Uterus (tissue), 3 donors: ENCODE measurements at regions not wholly inside any gene's neighbourhood (a gene's known extent, or its start where the extent isn't known, plus 50 kb on each side); places are given as distances from the start of the nearest gene placed in this dataset.

Experiments
- DNase-seq, 2 donors: peaks; one replicate each; pipeline ENCODE4 v3.0.0-alpha.2; 2019 to 2020
- H3K27ac ChIP-seq, 2 donors: fragments of 200-600 bp; sonication (generic); 1 replicate in 1 of 2; 2 replicates in 1 of 2; pipeline ENCODE4 v1.5.1; 2016 to 2018
- H3K27me3 ChIP-seq, 2 donors: fragments of 200-600 bp; sonication (generic); one replicate each; pipeline ENCODE4 v1.5.1; 2018 to 2019; ENCODE audit warnings: control low read depth in 1 of 2
- H3K36me3 ChIP-seq, 2 donors: fragments of 200-600 bp; sonication (generic); one replicate each; pipeline ENCODE4 v1.5.1; 2019; ENCODE audit warnings: control low read depth in 1 of 2
- H3K4me1 ChIP-seq, 2 donors: fragments of 200-600 bp; sonication (generic); one replicate each; pipeline ENCODE4 v1.5.1; 2018 to 2019; ENCODE audit warnings: control low read depth in 1 of 2
- H3K4me3 ChIP-seq, 2 donors: fragments of 200-600 bp; sonication (generic); 1 replicate in 1 of 2; 2 replicates in 1 of 2; pipeline ENCODE4 v1.5.1; 2018 to 2019; ENCODE audit warnings: mild to moderate bottlenecking in 1 of 2
- H3K9me3 ChIP-seq, 2 donors: fragments of 200-600 bp; sonication (generic); one replicate each; pipeline ENCODE4 v1.5.1; 2019; ENCODE audit warnings: control low read depth in 1 of 2
- POLR2A ChIP-seq, 2 donors: fragments of 450-650 bp; IDR thresholded peaks; one replicate each; pipeline ENCODE4 v1.6.1; 2016; ENCODE audit warnings: antibody characterized with exemption in 2 of 2, mild to moderate bottlenecking in 1 of 2, moderate library complexity in 1 of 2
- intact Hi-C: fragments of 100-400 bp; cut with DNase I; formaldehyde crosslinking; loops from one replicate; pipeline ENCODE4 v1.15.1; 2023; ENCODE audit warnings: low total_unique reads
- TF ChIP-seq, protein P1 (sequence below), 4 experiments: fragments of 200-600 bp in 2 of 4; fragments of 450-650 bp in 2 of 4; sonication (generic) in 2 of 4; IDR thresholded peaks; one replicate each; pipeline ENCODE4 v1.5.1; 2016 to 2019; ENCODE audit warnings: antibody characterized with exemption in 4 of 4, mild to moderate bottlenecking in 2 of 4, moderate library complexity in 1 of 4
- donor health status: DM: yes; HTN: yes; CAD: no.

- intact Hi-C loops, result no loop called here
- Histone ChIP-seq H3K27me3 (no peaks in the 10 kb centered on the region), H3K27ac (no peak overlapping the region), H3K9me3 (no peaks in the 10 kb centered on the region), H3K4me1 (no peaks in the 10 kb centered on the region), H3K4me3 (no peak overlapping the region), H3K36me3 (no peaks in the 10 kb centered on the region)
- no peak for TF ChIP-seq POLR2A (IDR thresholded peaks at IDR 0.05)
- TF ChIP-seq, protein P1, sequence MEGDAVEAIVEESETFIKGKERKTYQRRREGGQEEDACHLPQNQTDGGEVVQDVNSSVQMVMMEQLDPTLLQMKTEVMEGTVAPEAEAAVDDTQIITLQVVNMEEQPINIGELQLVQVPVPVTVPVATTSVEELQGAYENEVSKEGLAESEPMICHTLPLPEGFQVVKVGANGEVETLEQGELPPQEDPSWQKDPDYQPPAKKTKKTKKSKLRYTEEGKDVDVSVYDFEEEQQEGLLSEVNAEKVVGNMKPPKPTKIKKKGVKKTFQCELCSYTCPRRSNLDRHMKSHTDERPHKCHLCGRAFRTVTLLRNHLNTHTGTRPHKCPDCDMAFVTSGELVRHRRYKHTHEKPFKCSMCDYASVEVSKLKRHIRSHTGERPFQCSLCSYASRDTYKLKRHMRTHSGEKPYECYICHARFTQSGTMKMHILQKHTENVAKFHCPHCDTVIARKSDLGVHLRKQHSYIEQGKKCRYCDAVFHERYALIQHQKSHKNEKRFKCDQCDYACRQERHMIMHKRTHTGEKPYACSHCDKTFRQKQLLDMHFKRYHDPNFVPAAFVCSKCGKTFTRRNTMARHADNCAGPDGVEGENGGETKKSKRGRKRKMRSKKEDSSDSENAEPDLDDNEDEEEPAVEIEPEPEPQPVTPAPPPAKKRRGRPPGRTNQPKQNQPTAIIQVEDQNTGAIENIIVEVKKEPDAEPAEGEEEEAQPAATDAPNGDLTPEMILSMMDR (IDR thresholded peaks at IDR 0.05), result no peak
- DNase-seq, result no peak
Measured at GRCh38 chr4:129468624-129469023, 372.7 kb downstream of the C4orf33 start.

DNA sequence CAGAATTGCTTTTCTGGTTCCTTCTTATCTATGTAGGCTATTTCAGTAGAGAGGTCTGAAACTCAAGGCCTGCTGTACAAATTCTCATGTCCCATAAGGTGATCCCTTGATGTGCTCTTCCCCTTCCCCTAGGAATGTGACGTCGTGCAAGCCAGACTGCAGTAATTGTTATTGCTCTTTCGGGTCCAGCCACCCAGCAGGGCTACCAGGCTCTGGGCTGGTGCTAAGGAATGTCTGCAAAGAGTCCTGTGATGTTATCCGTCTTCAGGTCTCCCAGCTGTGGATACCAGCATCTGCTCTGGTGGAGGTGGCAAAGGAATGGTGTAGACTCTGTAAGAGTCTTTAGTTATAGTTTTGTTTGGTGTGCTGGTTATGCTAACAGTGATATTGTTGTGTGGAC is 378.7 kb downstream of the C4orf33 start:
- Histone ChIP-seq H3K27ac (no peak overlapping the region), H3K9me3 (no peaks in the 10 kb centered on the region), H3K4me3 (no peak overlapping the region), H3K36me3 (no peaks in the 10 kb centered on the region), H3K27me3 (no peaks in the 10 kb centered on the region), H3K4me1 (no peaks in the 10 kb centered on the region)
- TF ChIP-seq, protein P1 (IDR thresholded peaks at IDR 0.05), result no peak
- TF ChIP-seq POLR2A (IDR thresholded peaks at IDR 0.05), result no peak
- intact Hi-C loops, result no loop called here
- no peak for DNase-seq

DNA sequence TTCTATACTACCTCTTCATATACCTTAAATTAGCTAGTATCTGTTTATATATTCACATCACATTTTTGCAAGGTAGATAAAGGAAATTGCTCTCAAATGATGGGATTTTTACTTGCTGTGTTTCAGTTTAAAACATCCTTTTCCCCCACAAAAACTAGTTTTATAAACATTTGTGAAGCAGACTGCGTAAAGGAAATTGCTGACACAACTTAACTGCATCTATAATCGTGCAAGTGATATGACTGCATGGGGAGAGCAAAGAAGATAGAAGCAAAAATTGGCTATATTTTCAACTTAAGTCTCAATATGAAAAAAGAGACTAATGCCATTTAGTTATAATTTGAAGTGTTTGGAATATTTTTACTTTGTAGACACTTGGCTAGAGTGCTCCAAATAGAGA is 385.2 kb downstream of the C4orf33 start:
- H3K36me3 ChIP-seq, result no peaks in the 10 kb centered on the region
- intact Hi-C loops, result no loop called here
- H3K4me3 ChIP-seq, result no peak overlapping the region
- H3K4me1 ChIP-seq, result no peaks in the 10 kb centered on the region
- no peaks in the 10 kb centered on the region for H3K9me3 ChIP-seq
- DNase-seq, result no peak
- H3K27me3 ChIP-seq, result no peaks in the 10 kb centered on the region
- TF ChIP-seq, protein P1 (IDR thresholded peaks at IDR 0.05), result no peak
- TF ChIP-seq POLR2A (IDR thresholded peaks at IDR 0.05), result no peak
- no peak overlapping the region for H3K27ac ChIP-seq

- DNase-seq, result no peak
- Histone ChIP-seq H3K27ac (no peak overlapping the region), H3K27me3 (no peaks in the 10 kb centered on the region), H3K4me3 (no peak overlapping the region), H3K9me3 (no peaks in the 10 kb centered on the region), H3K36me3 (no peaks in the 10 kb centered on the region), H3K4me1 (no peaks in the 10 kb centered on the region)
- intact Hi-C loops, result no loop called here
- TF ChIP-seq POLR2A (IDR thresholded peaks at IDR 0.05), result no peak
Measured at GRCh38 chr4:129488427-129488826, 392.5 kb downstream of the C4orf33 start.

- intact Hi-C loops, result no loop called here
- H3K27me3 ChIP-seq, result no peaks in the 10 kb centered on the region
- TF ChIP-seq, protein P1 (IDR thresholded peaks at IDR 0.05), result no peak
- H3K36me3 ChIP-seq, result no peaks in the 10 kb centered on the region
- H3K4me1 ChIP-seq, result no peaks in the 10 kb centered on the region
- DNase-seq, result no peak
- H3K4me3 ChIP-seq, result no peak overlapping the region
- no peak overlapping the region for H3K27ac ChIP-seq
- H3K9me3 ChIP-seq, result no peaks in the 10 kb centered on the region
Measured at GRCh38 chr4:129490516-129490915, 394.6 kb downstream of the C4orf33 start.

GRCh38 chr4:129498626-129499025 is 402.7 kb downstream of the C4orf33 start:
- H3K9me3 ChIP-seq, result no peaks in the 10 kb centered on the region
- no peaks in the 10 kb centered on the region for H3K27me3 ChIP-seq
- no peak for DNase-seq
- no peaks in the 10 kb centered on the region for H3K36me3 ChIP-seq
- no peak for TF ChIP-seq POLR2A (IDR thresholded peaks at IDR 0.05)
- TF ChIP-seq, protein P1 (IDR thresholded peaks at IDR 0.05), result no peak
- H3K4me3 ChIP-seq, result no peak overlapping the region
- no peak overlapping the region for H3K27ac ChIP-seq
- no peaks in the 10 kb centered on the region for H3K4me1 ChIP-seq
- intact Hi-C loops, result no loop called here
